ENCODE measurements at regions not wholly inside any gene's neighbourhood (a gene's known extent, or its start where the extent isn't known, plus 50 kb on each side); places are given as distances from the start of the nearest gene placed in this dataset.
A peak's percentile ranks its signal among the peaks of the same experiment; 100 is the strongest.

- no peak for ATAC-seq
- H3K4me1 ChIP-seq = peaks cover 19% of the 10 kb centered on the region
- no peaks in the 10 kb centered on the region for H3K9me3 ChIP-seq
- H3K4me3 ChIP-seq = no peak overlapping the region
- intact Hi-C loops (cut with DNase I) = no loop called here
- no peak for DNase-seq
- no peaks in the 10 kb centered on the region for H3K27me3 ChIP-seq (ENCODE audit: low read depth)
- H3K36me3 ChIP-seq = no peaks in the 10 kb centered on the region
- no peak overlapping the region for H3K27ac ChIP-seq
- TF ChIP-seq CTCF (IDR thresholded peaks at IDR 0.05) = no peak
Observed at GRCh38 chr7:47636081-47636432, 54.1 kb upstream of the TNS3 start.

- no peak for TF ChIP-seq CTCF (IDR thresholded peaks at IDR 0.05)
- peak; percentile 64 to 86 for ATAC-seq
- H3K4me3 ChIP-seq = peak overlapping the region; percentile 30
- no peaks in the 10 kb centered on the region for H3K27me3 ChIP-seq (ENCODE audit: low read depth)
- H3K4me1 ChIP-seq = peaks cover 19% of the 10 kb centered on the region
- no peak overlapping the region for H3K27ac ChIP-seq
- peak; percentile 68 for DNase-seq
- H3K9me3 ChIP-seq = no peaks in the 10 kb centered on the region
- H3K36me3 ChIP-seq = no peaks in the 10 kb centered on the region
- intact Hi-C loops (cut with DNase I) = no loop called here
Observed at GRCh38 chr7:47635091-47636080, 53.5 kb upstream of the TNS3 start.

DNA sequence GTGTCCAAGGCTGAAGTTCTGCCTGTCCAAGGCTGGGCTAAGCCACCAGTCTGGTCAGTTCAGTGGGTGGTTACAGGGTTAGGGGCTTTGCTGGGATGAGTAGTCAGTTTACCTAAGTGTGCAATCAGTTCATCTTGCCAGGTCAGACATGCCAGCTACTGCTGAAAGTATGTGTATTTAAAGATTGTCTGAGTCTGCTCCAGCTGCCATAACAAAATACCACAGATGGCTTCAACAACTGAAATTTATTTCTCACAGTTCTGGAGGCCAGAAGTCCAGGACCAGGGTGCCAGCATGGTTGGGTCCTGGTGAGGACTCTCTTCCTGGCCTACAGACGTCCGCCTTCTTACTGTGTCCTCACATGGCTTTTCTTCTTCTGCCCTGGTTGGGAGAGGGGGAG is 52.4 kb upstream of the TNS3 start:
- Histone ChIP-seq H3K27ac (no peak overlapping the region), H3K27me3 (ENCODE audit: low read depth) (no peaks in the 10 kb centered on the region), H3K9me3 (no peaks in the 10 kb centered on the region), H3K4me3 (no peak overlapping the region), H3K36me3 (no peaks in the 10 kb centered on the region), H3K4me1 (peaks cover 19% of the 10 kb centered on the region)
- intact Hi-C loops (cut with DNase I) = no loop called here
- no peak for DNase-seq
- ATAC-seq = no peak
- no peak for TF ChIP-seq CTCF (IDR thresholded peaks at IDR 0.05)

GRCh38 chr7:47633134-47633533 is 51.2 kb upstream of the TNS3 start:
- no peak for TF ChIP-seq CTCF (IDR thresholded peaks at IDR 0.05)
- Histone ChIP-seq H3K27me3 (ENCODE audit: low read depth) (no peaks in the 10 kb centered on the region), H3K27ac (no peak overlapping the region), H3K4me3 (no peak overlapping the region), H3K4me1 (peaks cover 10% of the 10 kb centered on the region), H3K9me3 (no peaks in the 10 kb centered on the region), H3K36me3 (no peaks in the 10 kb centered on the region)
- intact Hi-C loops (cut with DNase I) = no loop called here
- no peak for ATAC-seq
- no peak for DNase-seq
